HEK293 (cell line): ENCODE measurements at regions not wholly inside any gene's neighbourhood (a gene's known extent, or its start where the extent isn't known, plus 50 kb on each side); places are given as distances from the start of the nearest gene placed in this dataset.

Experiments
- CTCF ChIP-seq: fragments of 450-650 bp; formaldehyde crosslinking; IDR thresholded peaks from 2 replicates; pipeline ENCODE4 v1.5.1; 2016; ENCODE audit warnings: missing biosample characterization, missing genetic modification characterization
- GLI4 ChIP-seq: fragments of 450-650 bp; formaldehyde crosslinking; IDR thresholded peaks from 2 replicates; pipeline ENCODE4 v1.5.1; 2016; ENCODE audit warnings: missing biosample characterization, missing genetic modification characterization
- REST ChIP-seq: fragments of 450-650 bp; formaldehyde crosslinking; IDR thresholded peaks from 2 replicates; pipeline ENCODE4 v1.5.1; 2016; ENCODE audit warnings: missing biosample characterization, missing genetic modification characterization
- SALL2 ChIP-seq: fragments of 450-650 bp; formaldehyde crosslinking; IDR thresholded peaks from 2 replicates; pipeline ENCODE4 v1.5.0; 2017; ENCODE audit warnings: missing biosample characterization, mild to moderate bottlenecking, missing genetic modification characterization, borderline replicate concordance
- SCRT1 ChIP-seq: fragments of 450-650 bp; formaldehyde crosslinking; IDR thresholded peaks from 2 replicates; pipeline ENCODE4 v1.5.1; 2016; ENCODE audit warnings: missing biosample characterization, missing genetic modification characterization, borderline replicate concordance
- ZFP3 ChIP-seq: fragments of 450-650 bp; formaldehyde crosslinking; IDR thresholded peaks from 2 replicates; pipeline ENCODE4 v1.5.1; 2016; ENCODE audit warnings: low read depth, missing biosample characterization, missing genetic modification characterization
- ZNF140 ChIP-seq: fragments of 450-650 bp; formaldehyde crosslinking; IDR thresholded peaks from 2 replicates; pipeline ENCODE4 v1.5.1; 2016; ENCODE audit warnings: missing biosample characterization, missing genetic modification characterization

GRCh38 chr12:13786646-13787045, 194.8 kb downstream of the GRIN2B start:
- TF ChIP-seq CTCF: no peak
- no peak for TF ChIP-seq SALL2
- no peak for TF ChIP-seq ZNF140 (tag by site-specific recombination)
- no peak for TF ChIP-seq SCRT1 (tag by site-specific recombination)
- no peak for TF ChIP-seq REST (tag by site-specific recombination)
- no peak for TF ChIP-seq ZFP3 (tag by site-specific recombination)
- TF ChIP-seq GLI4 (tag by site-specific recombination): no peak
